GM18508 (cell line): ENCODE measurements at regions not wholly inside any gene's neighbourhood (a gene's known extent, or its start where the extent isn't known, plus 50 kb on each side); places are given as distances from the start of the nearest gene placed in this dataset.

ENCODE experiments used
- ATAC-seq: cut with Tn5 transposase; IDR thresholded peaks from one replicate; pipeline ENCODE4 v1.9.1; 2021; ENCODE audit warnings: moderate number of reproducible peaks; ENCODE audit not compliant: insufficient read depth, unreplicated experiment

- no peak for ATAC-seq
These were observed 506.0 kb upstream of the INTU start for GRCh38 chr4:127126718-127127117.

GRCh38 chr4:127131527-127131926 lies 501.2 kb upstream of the INTU start:
- ATAC-seq: no peak

GRCh38 chr4:127134490-127134889 lies 498.3 kb upstream of the INTU start:
- no peak for ATAC-seq

- no peak for ATAC-seq
These were observed 494.2 kb upstream of the INTU start for GRCh38 chr4:127138586-127138985.

- no peak for ATAC-seq
These were observed 492.9 kb upstream of the INTU start for GRCh38 chr4:127139788-127140286.

GRCh38 chr4:127140306-127140705 lies 492.5 kb upstream of the INTU start:
- ATAC-seq: no peak

GRCh38 chr4:127141856-127142255 lies 490.9 kb upstream of the INTU start:
- ATAC-seq: no peak

GRCh38 chr4:127143460-127144195 lies 489.1 kb upstream of the INTU start:
- ATAC-seq: no peak

- ATAC-seq: no peak
These were observed 487.7 kb upstream of the INTU start for GRCh38 chr4:127145006-127145540.

GRCh38 chr4:127148165-127148564 lies 484.6 kb upstream of the INTU start:
- ATAC-seq: no peak

GRCh38 chr4:127149086-127149485 lies 483.7 kb upstream of the INTU start:
- ATAC-seq: no peak

GRCh38 chr4:127151941-127152340 lies 480.8 kb upstream of the INTU start:
- ATAC-seq: no peak

- no peak for ATAC-seq
These were observed 477.6 kb upstream of the INTU start for GRCh38 chr4:127155116-127155515.

GRCh38 chr4:127155555-127155954 lies 477.2 kb upstream of the INTU start:
- ATAC-seq: no peak

GRCh38 chr4:127162741-127163140 lies 470.0 kb upstream of the INTU start:
- ATAC-seq: no peak

GRCh38 chr4:127165971-127166370 lies 466.8 kb upstream of the INTU start:
- ATAC-seq: no peak

GRCh38 chr4:127174201-127174600 lies 458.6 kb upstream of the INTU start:
- no peak for ATAC-seq

- ATAC-seq: no peak
These were observed 458.1 kb upstream of the INTU start for GRCh38 chr4:127174616-127175015.

GRCh38 chr4:127179256-127180087 lies 453.3 kb upstream of the INTU start:
- no peak for ATAC-seq

GRCh38 chr4:127181001-127181400 lies 451.8 kb upstream of the INTU start:
- no peak for ATAC-seq

- no peak for ATAC-seq
These were observed 450.1 kb upstream of the INTU start for GRCh38 chr4:127182687-127183086.
